Bronchial epithelial cell (primary cell): ENCODE measurements at regions not wholly inside any gene's neighbourhood (a gene's known extent, or its start where the extent isn't known, plus 50 kb on each side); places are given as distances from the start of the nearest gene placed in this dataset.

ENCODE experiments used
- DNase-seq: peaks from one replicate; pipeline ENCODE4 v3.0.0-alpha.2; 2010; ENCODE audit warnings: low read depth
- FAIRE-seq: peaks from 2 replicates; lab custom pipeline; 2011; peaks lifted over from hg19 to GRCh38; lab: Jason Lieb, UNC
- H3K27me3 ChIP-seq: 2 replicates; pipeline ENCODE4 v1.5.1; 2011; ENCODE audit warnings: low read length; ENCODE audit not compliant: control insufficient read depth, insufficient read depth
- H3K36me3 ChIP-seq: 2 replicates; pipeline ENCODE4 v1.5.1; 2011; ENCODE audit warnings: low read length; ENCODE audit not compliant: control insufficient read depth, insufficient read depth
- H3K4me3 ChIP-seq: 2 replicates; pipeline ENCODE4 v1.5.1; 2011; ENCODE audit warnings: mild to moderate bottlenecking, low read depth, low read length, control low read depth
- CTCF ChIP-seq: IDR thresholded peaks from 2 replicates; pipeline ENCODE4 v1.5.1; 2011; ENCODE audit warnings: mild to moderate bottlenecking, moderate library complexity, low read length, control low read depth, inconsistent platforms; ENCODE audit not compliant: insufficient read depth, severe bottlenecking

GRCh38 chr12:69052613-69053408 lies 119.8 kb upstream of the CPM start:
- Histone ChIP-seq H3K36me3 (no peaks in the 10 kb centered on the region), H3K27me3 (no peaks in the 10 kb centered on the region), H3K4me3 (no peak overlapping the region)
- FAIRE-seq (no peak), DNase-seq (peak; percentile 75)
- no peak for TF ChIP-seq CTCF

- H3K4me3 ChIP-seq = no peak overlapping the region
- no peaks in the 10 kb centered on the region for H3K27me3 ChIP-seq
- no peak for DNase-seq
- H3K36me3 ChIP-seq = no peaks in the 10 kb centered on the region
- no peak for TF ChIP-seq CTCF
- no peak for FAIRE-seq
Observed at GRCh38 chr12:69054343-69055056, 121.5 kb upstream of the CPM start.

- no peak for DNase-seq
- TF ChIP-seq CTCF = no peak
- Histone ChIP-seq H3K36me3 (no peaks in the 10 kb centered on the region), H3K27me3 (no peaks in the 10 kb centered on the region), H3K4me3 (no peak overlapping the region)
- no peak for FAIRE-seq
Observed at GRCh38 chr12:69055280-69055679, 122.3 kb upstream of the CPM start.

- no peak for DNase-seq
- TF ChIP-seq CTCF = no peak
- FAIRE-seq = no peak
- Histone ChIP-seq H3K27me3 (no peaks in the 10 kb centered on the region), H3K4me3 (no peak overlapping the region), H3K36me3 (no peaks in the 10 kb centered on the region)
Observed at GRCh38 chr12:69055706-69056105, 122.7 kb upstream of the CPM start.

GRCh38 chr12:69056743-69057515 lies 124.0 kb upstream of the CPM start:
- Histone ChIP-seq H3K36me3 (no peaks in the 10 kb centered on the region), H3K27me3 (no peaks in the 10 kb centered on the region), H3K4me3 (no peak overlapping the region)
- no peak for DNase-seq
- no peak for FAIRE-seq
- no peak for TF ChIP-seq CTCF
